ENCODE measurements at regions not wholly inside any gene's neighbourhood (a gene's known extent, or its start where the extent isn't known, plus 50 kb on each side); places are given as distances from the start of the nearest gene placed in this dataset.
A peak's percentile ranks its signal among the peaks of the same experiment; 100 is the strongest.

DNA sequence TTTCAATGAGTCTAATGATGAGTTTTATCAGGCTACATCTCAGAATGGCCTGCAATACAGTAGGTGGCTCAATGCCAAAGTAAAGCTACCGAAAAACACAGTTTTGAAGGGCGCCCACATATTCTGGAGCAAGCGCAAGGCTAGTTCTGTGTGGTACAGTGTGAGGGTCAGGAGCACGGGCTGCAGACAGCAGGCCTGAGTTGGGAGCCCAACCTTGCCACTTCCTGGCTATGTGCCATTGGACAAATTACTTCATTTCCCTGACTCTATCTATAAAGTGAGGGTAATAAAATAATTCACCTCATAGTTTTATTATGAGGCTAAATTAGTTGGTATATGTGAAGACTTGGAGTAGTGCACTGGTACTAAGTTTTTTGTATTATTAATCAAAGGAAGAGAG lies 150.7 kb downstream of the OPN5 start:
- DNase-seq (ENCODE audit: low read depth, low spot score): no peak

DNA sequence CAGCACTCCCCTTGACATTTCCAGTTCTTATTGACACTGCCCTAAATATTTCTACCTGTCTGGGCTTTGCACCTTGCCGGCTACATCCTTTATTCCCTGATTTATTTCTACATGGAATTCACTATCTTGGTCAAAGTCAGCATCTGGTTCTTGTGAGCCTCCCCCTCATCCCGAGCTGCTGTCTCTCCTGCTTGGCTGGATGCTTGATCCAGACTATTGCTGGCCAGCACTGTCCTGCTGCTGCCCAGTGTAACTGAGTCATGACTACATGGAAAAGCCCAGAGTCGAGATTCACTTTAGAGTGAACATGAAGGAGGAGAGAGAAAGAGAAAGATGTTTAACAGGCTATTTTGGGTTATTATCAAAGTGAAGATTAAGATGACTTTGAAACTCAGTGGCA lies 142.2 kb downstream of the OPN5 start:
- DNase-seq (ENCODE audit: low read depth, low spot score): no peak

DNA sequence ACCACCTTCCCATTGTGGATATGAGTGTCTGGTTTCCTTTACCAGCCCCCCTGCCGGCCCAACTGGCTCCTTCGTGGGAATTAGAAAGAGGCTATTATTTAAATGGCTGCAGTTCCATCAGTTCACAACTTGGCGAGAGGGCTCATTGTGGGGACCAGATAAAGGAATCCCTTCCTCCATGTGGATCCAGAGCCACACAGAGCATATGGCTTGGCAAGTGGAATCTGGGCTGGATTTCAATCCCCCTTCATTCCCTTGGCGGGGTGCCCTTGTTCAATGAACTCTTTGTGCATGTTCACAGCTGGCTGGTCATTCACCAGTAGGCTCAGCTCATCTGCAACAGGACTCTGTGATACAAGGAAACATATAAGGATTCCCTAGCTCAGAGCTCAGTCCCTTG lies 140.6 kb downstream of the OPN5 start:
- DNase-seq (ENCODE audit: low read depth, low spot score): peak; percentile 12

DNA sequence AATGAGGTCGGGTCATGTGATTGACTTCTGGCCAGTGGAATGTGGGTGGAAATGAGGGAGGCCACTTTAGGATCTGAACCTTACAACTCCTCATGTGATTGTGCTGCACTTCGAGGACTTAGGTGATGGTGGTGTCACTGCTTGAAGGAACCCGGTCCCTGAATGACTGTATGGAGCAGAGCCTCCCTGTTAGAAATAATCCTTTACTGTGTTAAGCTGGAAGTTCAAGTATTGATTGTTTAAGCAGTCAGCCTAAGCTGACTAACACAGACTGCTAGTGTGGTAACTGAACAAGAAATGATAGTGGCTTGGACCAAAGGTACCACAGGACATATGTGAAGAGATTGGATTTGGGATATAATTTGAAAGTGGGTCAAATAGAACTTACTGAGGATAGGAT lies 138.0 kb downstream of the OPN5 start:
- DNase-seq (ENCODE audit: low read depth, low spot score): no peak

DNA sequence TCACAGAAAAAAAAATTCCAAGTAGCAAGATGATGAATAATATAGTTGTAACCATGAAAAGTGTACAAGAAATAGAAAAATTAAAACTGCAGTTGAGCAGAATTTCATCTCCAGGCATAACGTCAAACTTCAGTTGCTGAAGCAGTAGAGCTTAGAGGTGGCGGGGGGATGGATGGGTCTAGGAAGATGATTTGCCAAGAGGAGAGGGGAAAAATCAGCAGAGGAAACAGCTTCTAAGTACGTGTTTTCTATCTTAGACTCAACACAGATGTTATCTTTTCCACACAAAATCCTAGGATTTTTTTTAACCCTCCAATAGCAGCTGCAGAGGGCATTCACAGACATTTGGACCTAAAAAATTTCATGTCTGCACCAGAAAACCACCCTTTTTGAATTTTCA lies 136.0 kb downstream of the OPN5 start:
- no peak for DNase-seq (ENCODE audit: low read depth, low spot score)

DNA sequence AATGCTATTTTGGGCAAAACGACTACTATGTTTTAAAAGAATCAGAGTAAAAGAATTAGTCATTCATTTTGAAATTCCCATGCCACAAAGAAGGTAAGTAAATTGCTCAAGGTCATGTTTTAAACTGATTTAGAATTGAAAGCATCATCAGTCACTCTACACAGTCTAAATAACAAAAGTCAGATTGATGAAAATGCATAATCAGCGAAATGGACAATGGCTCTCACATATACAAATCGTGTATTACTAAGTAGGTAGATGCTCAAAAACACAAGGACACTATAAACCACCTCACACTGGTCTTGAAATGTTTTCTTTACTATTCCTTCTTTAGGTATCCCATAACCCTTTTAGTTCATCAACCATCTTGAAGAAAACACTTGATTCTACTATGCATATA lies 135.4 kb downstream of the OPN5 start:
- DNase-seq (ENCODE audit: low read depth, low spot score): no peak

DNA sequence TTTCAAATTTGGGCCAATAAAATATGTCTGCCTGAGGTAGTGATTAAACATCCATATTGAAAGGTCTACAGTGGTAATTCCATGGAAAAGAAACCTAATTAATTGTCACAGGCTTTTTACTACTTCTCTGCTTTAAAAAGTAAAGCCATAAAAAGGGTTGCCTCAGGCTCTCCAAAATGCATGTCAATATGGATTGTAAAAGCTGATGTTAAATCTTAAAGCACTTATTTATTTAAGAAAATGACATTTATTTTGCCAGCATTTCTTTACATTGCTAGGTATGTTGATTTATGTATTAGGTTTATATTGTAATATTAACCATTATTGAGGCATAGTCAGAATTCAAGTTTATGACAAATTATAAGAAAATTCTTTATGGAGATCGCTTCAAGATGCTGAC lies 133.2 kb downstream of the OPN5 start:
- no peak for DNase-seq (ENCODE audit: low read depth, low spot score)

DNA sequence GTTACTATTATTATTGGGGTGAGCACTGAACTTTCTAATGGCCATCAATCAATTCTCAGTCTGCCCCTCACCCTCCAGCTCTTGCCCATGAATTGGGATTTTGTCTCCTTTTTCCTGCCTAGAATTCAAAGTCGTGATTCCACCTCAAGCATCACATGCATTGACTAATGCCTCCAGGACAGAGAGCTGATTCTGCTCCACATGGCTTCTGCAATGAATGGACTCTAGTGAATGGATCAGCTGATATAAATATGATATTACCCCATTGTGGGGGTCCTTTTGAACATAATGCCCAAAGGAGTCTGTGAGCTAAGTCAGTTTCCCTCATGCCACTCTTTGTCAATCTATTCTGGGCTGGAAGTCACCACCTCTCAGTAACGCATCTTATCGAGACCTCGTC lies 126.4 kb downstream of the OPN5 start:
- no peak for DNase-seq (ENCODE audit: low read depth, low spot score)

DNA sequence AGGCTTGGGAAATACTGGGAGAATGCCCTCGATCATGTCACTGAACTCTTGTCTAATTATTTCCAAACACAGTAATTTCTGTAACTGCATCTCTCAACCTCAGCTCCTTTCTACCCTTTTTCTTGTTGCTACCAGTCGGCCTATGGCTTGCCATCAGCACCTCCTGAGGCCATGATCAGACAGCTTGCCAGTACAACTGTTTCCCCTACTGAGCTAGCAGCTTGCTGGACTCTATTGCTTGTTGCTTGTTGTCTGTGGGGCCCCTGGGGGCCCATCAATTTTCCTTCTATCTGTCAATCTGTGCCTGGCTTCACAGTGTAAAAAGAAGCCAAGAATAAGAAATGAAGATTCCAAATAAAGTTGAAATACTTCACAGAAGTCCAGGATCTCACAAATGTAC lies 123.9 kb downstream of the OPN5 start:
- no peak for DNase-seq (ENCODE audit: low read depth, low spot score)

DNA sequence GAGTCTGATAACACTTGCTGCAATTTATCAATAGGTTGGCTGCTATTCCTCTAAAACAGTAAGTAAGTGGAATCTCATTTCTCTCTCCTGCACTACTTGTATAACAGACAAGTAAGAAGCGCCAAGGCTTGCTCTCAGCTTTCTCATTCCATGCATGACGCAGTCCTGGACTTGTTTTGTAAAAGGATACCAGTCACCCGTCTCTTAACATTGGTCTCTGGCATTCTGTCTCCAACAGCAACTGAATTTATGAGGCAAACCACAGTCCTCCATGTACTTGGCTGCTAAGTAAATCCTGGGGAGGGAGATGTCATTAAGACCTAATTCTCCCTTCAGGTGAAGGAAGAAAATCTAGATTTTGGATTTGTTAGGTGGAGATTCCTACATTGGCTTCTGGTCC lies 115.4 kb downstream of the OPN5 start:
- DNase-seq (ENCODE audit: low read depth, low spot score): no peak

DNA sequence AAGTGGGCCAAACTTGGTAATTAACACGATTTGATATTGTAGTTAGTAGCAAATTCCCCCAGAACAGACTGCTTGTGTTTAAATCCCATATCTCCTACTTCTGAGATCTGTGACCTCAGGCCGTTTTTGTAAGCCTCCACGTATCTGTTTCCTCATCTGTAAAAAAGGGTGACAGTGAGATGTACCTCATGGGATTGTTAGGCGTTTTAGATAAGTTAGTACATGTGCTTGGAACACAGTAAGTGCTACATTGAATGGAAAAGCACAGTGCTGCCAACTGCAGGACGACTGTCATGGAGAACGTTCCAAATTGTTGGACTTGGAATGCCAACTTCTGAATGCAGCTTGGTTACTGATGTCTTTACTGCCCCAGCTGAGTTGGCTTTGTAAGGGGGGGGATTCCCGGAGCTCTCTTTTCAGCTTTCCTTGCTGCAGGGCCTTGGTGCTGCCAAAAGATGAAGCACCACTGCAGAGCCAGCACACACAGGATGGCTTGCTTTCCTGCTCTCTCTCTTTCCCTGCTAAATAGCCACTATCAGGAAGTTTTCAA lies 108.6 kb downstream of the OPN5 start:
- DNase-seq (ENCODE audit: low read depth, low spot score): peak; percentile 1

DNA sequence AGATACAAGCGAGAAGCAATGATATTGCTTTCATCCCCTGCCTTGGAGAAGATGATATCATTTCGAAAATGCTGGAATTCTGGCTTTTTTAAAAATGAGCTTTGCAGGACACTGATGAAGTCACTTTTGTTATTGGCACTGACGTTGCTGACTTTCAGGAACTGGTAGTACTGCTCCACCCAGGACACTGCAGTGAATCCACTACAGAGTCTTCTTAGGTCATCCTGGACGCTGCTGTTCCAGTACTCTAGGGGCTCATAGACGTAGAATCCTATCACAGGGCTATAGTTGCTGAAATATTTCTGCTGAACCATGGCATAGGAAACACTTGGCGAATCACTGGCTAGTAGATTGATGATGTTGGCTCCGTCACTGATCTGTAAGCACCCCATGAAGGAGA lies 97.2 kb downstream of the OPN5 start:
- DNase-seq (ENCODE audit: low read depth, low spot score): no peak

All from ELF-1 (cell line).